ENCODE measurements at regions not wholly inside any gene's neighbourhood (a gene's known extent, or its start where the extent isn't known, plus 50 kb on each side); places are given as distances from the start of the nearest gene placed in this dataset.

DNA sequence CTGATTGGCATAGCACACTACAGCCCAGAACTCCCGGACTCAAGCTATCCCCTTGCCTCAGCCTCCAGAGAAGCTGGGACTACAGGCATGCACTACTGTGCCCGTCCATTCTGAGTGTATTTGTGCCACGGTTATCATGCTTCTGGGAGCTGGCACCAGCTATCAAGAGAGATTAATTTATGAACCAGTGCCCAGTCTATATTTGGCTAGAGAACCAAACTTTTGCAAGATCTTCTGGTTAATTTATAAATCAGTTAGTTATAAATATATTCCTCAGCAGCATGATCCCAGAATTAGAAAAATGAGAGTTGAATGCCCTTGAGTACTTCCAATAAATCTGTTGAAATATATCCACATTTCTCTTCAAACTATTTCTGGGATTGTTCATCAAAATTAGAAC, 67.5 kb upstream of the OR5AN1 start:
- Histone ChIP-seq H3K4me1 (ENCODE audit: insufficient read depth, low read length, poor library complexity, severe bottlenecking) (no peaks in the 10 kb centered on the region), H2AFZ (ENCODE audit: low read length) (no peak overlapping the region), H4K20me1 (ENCODE audit: insufficient read depth, low read length) (no peaks in the 10 kb centered on the region), H3K9me2 (ENCODE audit: insufficient read depth, low read length) (no peaks in the 10 kb centered on the region), H3K27ac (ENCODE audit: low read depth, low read length, poor library complexity, severe bottlenecking) (no peak overlapping the region), H3K36me3 (ENCODE audit: insufficient read depth, low read length) (no peaks in the 10 kb centered on the region), H3K79me2 (ENCODE audit: insufficient read depth, low read depth, low read length) (no peaks in the 10 kb centered on the region), H3K9me3 (ENCODE audit: low read length) (0 out of 2 replicates have a peak, but pooled peaks cover 3% of the 10 kb centered on the region), H3K4me2 (ENCODE audit: low read length) (no peak overlapping the region), H3K4me3 (ENCODE audit: low read depth, low read length, poor library complexity, severe bottlenecking) (no peak overlapping the region)
- POLR2A ChIA-PET = no interaction called here
- no peak for TF ChIP-seq EZH2phosphoT487 (IDR thresholded peaks at IDR 0.05; ENCODE audit: borderline replicate concordance, low read depth, low read length)
- no peak for TF ChIP-seq CTCF (conservative IDR thresholded peaks at IDR 0.05; ENCODE audit: low read length)
- BruUV-seq (replicated peaks) = no TSS peak
- no peak for DNase-seq (ENCODE audit: low spot score)
- intact Hi-C loops (cut with micrococcal nuclease; ENCODE audit: unreplicated experiment) = no loop called here
- CTCF ChIA-PET (ENCODE audit: unreplicated experiment) = interaction anchor here (0.5 kb wide), 1 partner anchor 133 kb away, joined by 3 read pairs; no protein-coding TSS in a partner anchor

- CTCF ChIA-PET (ENCODE audit: unreplicated experiment) = interaction anchor here (0.5 kb wide), 1 partner anchor 189 kb away, joined by 4 read pairs; no protein-coding TSS in a partner anchor
- H3K4me3 ChIP-seq (ENCODE audit: low read depth, low read length, poor library complexity, severe bottlenecking) = no peak overlapping the region
- H3K9me3 ChIP-seq (ENCODE audit: low read length) = 0 out of 2 replicates have a peak, but pooled peaks cover 3% of the 10 kb centered on the region
- H3K27ac ChIP-seq (ENCODE audit: low read depth, low read length, poor library complexity, severe bottlenecking) = no peak overlapping the region
- no peak for DNase-seq (ENCODE audit: low spot score)
- intact Hi-C loops (cut with micrococcal nuclease; ENCODE audit: unreplicated experiment) = no loop called here
- peaks cover 6% of the 10 kb centered on the region for H3K4me1 ChIP-seq (ENCODE audit: insufficient read depth, low read length, poor library complexity, severe bottlenecking)
- H2AFZ ChIP-seq (ENCODE audit: low read length) = no peak overlapping the region
- H3K4me2 ChIP-seq (ENCODE audit: low read length) = no peak overlapping the region
- no peak for TF ChIP-seq EZH2phosphoT487 (IDR thresholded peaks at IDR 0.05; ENCODE audit: borderline replicate concordance, low read depth, low read length)
- TF ChIP-seq CTCF (conservative IDR thresholded peaks at IDR 0.05; ENCODE audit: low read length) = no peak
- POLR2A ChIA-PET = interaction anchor here (0.9 to 1.4 kb wide), 2 partner anchors 8 to 10 kb away, joined by 3 to 4 read pairs; no protein-coding TSS in a partner anchor
- no peaks in the 10 kb centered on the region for H4K20me1 ChIP-seq (ENCODE audit: insufficient read depth, low read length)
- H3K79me2 ChIP-seq (ENCODE audit: insufficient read depth, low read depth, low read length) = no peaks in the 10 kb centered on the region
- BruUV-seq (replicated peaks) = no TSS peak
- no peaks in the 10 kb centered on the region for H3K36me3 ChIP-seq (ENCODE audit: insufficient read depth, low read length)
- H3K9me2 ChIP-seq (ENCODE audit: insufficient read depth, low read length) = no peaks in the 10 kb centered on the region
These were observed 69.1 kb upstream of the OR5AN1 start for GRCh38 chr11:59289356-59290181.

All from OCI-LY7 (cell line).